Peyer's patch (tissue), 4 donors: ENCODE measurements at regions not wholly inside any gene's neighbourhood (a gene's known extent, or its start where the extent isn't known, plus 50 kb on each side); places are given as distances from the start of the nearest gene placed in this dataset.

Experiments
- CTCF ChIP-seq, 6 experiments: fragments of 450-650 bp in 4 of 6; fragments of 200-600 bp in 2 of 6; sonication (generic) in 1 of 6; IDR thresholded peaks; one replicate each; pipeline ENCODE4 v1.5.1; 2017 to 2019; ENCODE audit warnings: antibody characterized with exemption in 6 of 6, mild to moderate bottlenecking in 3 of 6, moderate library complexity in 1 of 6
- POLR2A ChIP-seq, 2 donors: fragments of 450-650 bp; IDR thresholded peaks; one replicate each; pipeline ENCODE4 v1.5.1; 2017; ENCODE audit warnings: antibody characterized with exemption in 2 of 2, mild to moderate bottlenecking in 2 of 2, moderate library complexity in 2 of 2

- TF ChIP-seq CTCF (IDR thresholded peaks at IDR 0.05) (no peak), POLR2A (IDR thresholded peaks at IDR 0.05) (no peak)
These were observed 121.3 kb downstream of the PPP1R3A start for GRCh38 chr7:113797420-113798010.
